ENCODE measurements at regions not wholly inside any gene's neighbourhood (a gene's known extent, or its start where the extent isn't known, plus 50 kb on each side); places are given as distances from the start of the nearest gene placed in this dataset.

DNA sequence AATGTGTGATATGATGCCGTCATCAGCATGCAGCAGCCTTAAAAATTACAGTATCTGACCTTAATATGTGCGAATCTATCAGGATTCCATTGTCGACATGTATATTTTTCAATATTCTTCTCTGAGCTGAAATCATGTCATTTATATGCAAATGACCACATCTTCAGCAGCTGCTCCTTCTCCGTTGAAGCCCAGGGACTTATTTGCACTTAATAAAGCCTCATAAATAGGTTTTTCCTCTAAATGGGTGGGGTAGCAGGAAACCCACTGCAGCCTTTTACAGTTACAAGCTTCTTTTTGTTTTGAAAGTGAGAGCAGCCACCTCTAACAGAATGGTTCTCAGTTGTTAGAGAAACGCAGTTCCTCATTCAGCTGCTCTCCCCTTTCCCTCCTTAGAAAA is 178.8 kb upstream of the ZNF644 start:
- ChIA-PET CTCF (no interaction called here), POLR2A (ENCODE audit: unreplicated experiment) (no interaction called here)
- intact Hi-C loops (cut with micrococcal nuclease; ENCODE audit: unreplicated experiment), result no loop called here
- Histone ChIP-seq H3K79me2 (ENCODE audit: low read depth) (no peaks in the 10 kb centered on the region), H3K9me3 (ENCODE audit: insufficient read depth, low read depth) (no peaks in the 10 kb centered on the region), H3K4me2 (no peak overlapping the region), H3K9me2 (ENCODE audit: insufficient read depth) (no peaks in the 10 kb centered on the region), H3K36me3 (ENCODE audit: low read depth) (no peaks in the 10 kb centered on the region), H3K4me1 (replicated peaks; ENCODE audit: insufficient read depth) (no peaks in the 10 kb centered on the region), H3K4me3 (no peak overlapping the region), H4K20me1 (ENCODE audit: insufficient read depth) (no peaks in the 10 kb centered on the region), H2AFZ (no peak overlapping the region), H3F3A (ENCODE audit: insufficient read depth, low read depth) (no peaks in the 10 kb centered on the region), H3K27me3 (ENCODE audit: insufficient read depth, low read depth) (no peaks in the 10 kb centered on the region), H3K27ac (no peak overlapping the region)
- no TSS peak for BruUV-seq (replicated peaks)
- DNase-seq, result no peak
- no peak for TF ChIP-seq EZH2 (IDR thresholded peaks at IDR 0.05; ENCODE audit: low read depth)
- TF ChIP-seq, protein P1, sequence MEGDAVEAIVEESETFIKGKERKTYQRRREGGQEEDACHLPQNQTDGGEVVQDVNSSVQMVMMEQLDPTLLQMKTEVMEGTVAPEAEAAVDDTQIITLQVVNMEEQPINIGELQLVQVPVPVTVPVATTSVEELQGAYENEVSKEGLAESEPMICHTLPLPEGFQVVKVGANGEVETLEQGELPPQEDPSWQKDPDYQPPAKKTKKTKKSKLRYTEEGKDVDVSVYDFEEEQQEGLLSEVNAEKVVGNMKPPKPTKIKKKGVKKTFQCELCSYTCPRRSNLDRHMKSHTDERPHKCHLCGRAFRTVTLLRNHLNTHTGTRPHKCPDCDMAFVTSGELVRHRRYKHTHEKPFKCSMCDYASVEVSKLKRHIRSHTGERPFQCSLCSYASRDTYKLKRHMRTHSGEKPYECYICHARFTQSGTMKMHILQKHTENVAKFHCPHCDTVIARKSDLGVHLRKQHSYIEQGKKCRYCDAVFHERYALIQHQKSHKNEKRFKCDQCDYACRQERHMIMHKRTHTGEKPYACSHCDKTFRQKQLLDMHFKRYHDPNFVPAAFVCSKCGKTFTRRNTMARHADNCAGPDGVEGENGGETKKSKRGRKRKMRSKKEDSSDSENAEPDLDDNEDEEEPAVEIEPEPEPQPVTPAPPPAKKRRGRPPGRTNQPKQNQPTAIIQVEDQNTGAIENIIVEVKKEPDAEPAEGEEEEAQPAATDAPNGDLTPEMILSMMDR (conservative IDR thresholded peaks at IDR 0.05), result no peak

- intact Hi-C loops (cut with micrococcal nuclease; ENCODE audit: unreplicated experiment), result no loop called here
- POLR2A ChIA-PET (ENCODE audit: unreplicated experiment), result no interaction called here
- no peak for TF ChIP-seq EZH2 (IDR thresholded peaks at IDR 0.05; ENCODE audit: low read depth)
- TF ChIP-seq, protein P1 (conservative IDR thresholded peaks at IDR 0.05), result no peak
- H3K4me1 ChIP-seq (replicated peaks; ENCODE audit: insufficient read depth), result no peaks in the 10 kb centered on the region
- no peaks in the 10 kb centered on the region for H3K9me2 ChIP-seq (ENCODE audit: insufficient read depth)
- no peak overlapping the region for H2AFZ ChIP-seq
- H3K79me2 ChIP-seq (ENCODE audit: low read depth), result no peaks in the 10 kb centered on the region
- H3K27ac ChIP-seq, result no peak overlapping the region
- H3F3A ChIP-seq (ENCODE audit: insufficient read depth, low read depth), result no peaks in the 10 kb centered on the region
- BruUV-seq (replicated peaks), result no TSS peak
- no peak for DNase-seq
- no peaks in the 10 kb centered on the region for H3K9me3 ChIP-seq (ENCODE audit: insufficient read depth, low read depth)
- no peaks in the 10 kb centered on the region for H3K36me3 ChIP-seq (ENCODE audit: low read depth)
- no peak overlapping the region for H3K4me2 ChIP-seq
- no peaks in the 10 kb centered on the region for H4K20me1 ChIP-seq (ENCODE audit: insufficient read depth)
- H3K4me3 ChIP-seq, result no peak overlapping the region
- H3K27me3 ChIP-seq (ENCODE audit: insufficient read depth, low read depth), result no peaks in the 10 kb centered on the region
- CTCF ChIA-PET, result interaction anchor here (0.7 kb wide), 1 partner anchor 19 kb away, joined by 3 read pairs; no protein-coding TSS in a partner anchor
Observed at GRCh38 chr1:91199988-91200387, 178.2 kb upstream of the ZNF644 start.

- POLR2A ChIA-PET (ENCODE audit: unreplicated experiment), result no interaction called here
- intact Hi-C loops (cut with micrococcal nuclease; ENCODE audit: unreplicated experiment), result no loop called here
Observed at GRCh38 chr1:91190996-91191395, 169.2 kb upstream of the ZNF644 start.

More at GRCh38 chr1:91190996-91191395, 169.2 kb upstream of the ZNF644 start:
- H4K20me1 ChIP-seq (ENCODE audit: insufficient read depth), result no peaks in the 10 kb centered on the region
- no TSS peak for BruUV-seq (replicated peaks)
- H3K9me3 ChIP-seq (ENCODE audit: insufficient read depth, low read depth), result no peaks in the 10 kb centered on the region
- no peaks in the 10 kb centered on the region for H3K36me3 ChIP-seq (ENCODE audit: low read depth)
- no peak overlapping the region for H3K4me3 ChIP-seq
- H3K27ac ChIP-seq, result no peak overlapping the region
- TF ChIP-seq EZH2 (IDR thresholded peaks at IDR 0.05; ENCODE audit: low read depth), result no peak
- TF ChIP-seq, protein P1 (conservative IDR thresholded peaks at IDR 0.05), result no peak
- H2AFZ ChIP-seq, result no peak overlapping the region
- peaks cover 11% of the 10 kb centered on the region; the same call in 1 of the 2 replicates for H3K27me3 ChIP-seq (ENCODE audit: insufficient read depth, low read depth)
- CTCF ChIA-PET, result interaction anchor here (0.7 kb wide), 1 partner anchor 464 kb away, joined by 5 read pairs; no protein-coding TSS in a partner anchor
- H3F3A ChIP-seq (ENCODE audit: insufficient read depth, low read depth), result no peaks in the 10 kb centered on the region
- no peaks in the 10 kb centered on the region for H3K4me1 ChIP-seq (replicated peaks; ENCODE audit: insufficient read depth)
- no peaks in the 10 kb centered on the region for H3K79me2 ChIP-seq (ENCODE audit: low read depth)
- DNase-seq, result no peak
- H3K9me2 ChIP-seq (ENCODE audit: insufficient read depth), result no peaks in the 10 kb centered on the region
- no peak overlapping the region for H3K4me2 ChIP-seq

Measured in PC-9 (cell line).